GM21528 (cell line): ENCODE measurements at regions not wholly inside any gene's neighbourhood (a gene's known extent, or its start where the extent isn't known, plus 50 kb on each side); places are given as distances from the start of the nearest gene placed in this dataset.
"Not testable (repeated sequence)": the region's sequence is repeated elsewhere in the genome, so short reads cannot be mapped to it uniquely, and the experiment has no call there.

Experiments
- ATAC-seq: cut with Tn5 transposase; IDR thresholded peaks from one replicate; pipeline ENCODE4 v1.9.1; 2021; ENCODE audit warnings: mild to moderate bottlenecking, moderate library complexity; ENCODE audit not compliant: unreplicated experiment, low FRiP score

DNA sequence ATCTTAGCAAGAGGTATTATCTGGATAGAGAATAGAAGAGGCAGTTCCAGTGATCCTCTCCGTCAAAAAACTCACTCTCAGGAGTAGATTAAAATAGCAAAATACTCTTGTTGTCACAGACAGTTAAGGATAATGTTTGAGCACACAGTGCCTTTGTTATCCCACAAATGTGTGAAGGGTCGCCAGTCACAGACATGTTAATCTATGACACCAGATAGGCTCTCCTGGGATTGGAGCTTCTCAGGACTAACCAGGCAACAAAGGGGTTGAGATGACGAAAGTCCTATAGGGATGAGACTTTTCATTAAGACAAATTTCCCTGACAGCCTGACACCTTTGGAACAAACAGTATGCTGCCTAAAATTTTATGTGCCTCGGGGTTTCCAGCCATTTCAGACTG, 1947.1 kb downstream of the OLFM4 start:
- no peak for ATAC-seq

DNA sequence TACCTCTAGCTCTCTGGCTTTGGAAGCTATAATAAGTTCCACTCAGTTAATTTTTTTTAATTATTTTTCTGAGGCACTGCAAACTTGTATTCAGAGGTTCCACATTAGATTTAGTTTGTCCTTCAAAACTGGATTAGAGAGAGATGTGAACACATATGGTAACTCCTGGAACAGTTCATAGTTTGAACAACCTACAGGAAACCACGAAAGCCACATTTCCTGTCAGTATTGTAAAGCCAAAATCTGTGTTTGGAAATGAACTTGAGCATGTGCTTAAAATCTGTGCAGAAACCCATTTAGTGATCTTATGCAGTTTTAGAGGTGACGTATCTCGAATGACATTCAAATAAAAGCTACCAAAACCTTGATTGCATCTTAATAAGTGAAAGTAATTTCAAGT, 1952.0 kb downstream of the OLFM4 start:
- ATAC-seq = no peak

DNA sequence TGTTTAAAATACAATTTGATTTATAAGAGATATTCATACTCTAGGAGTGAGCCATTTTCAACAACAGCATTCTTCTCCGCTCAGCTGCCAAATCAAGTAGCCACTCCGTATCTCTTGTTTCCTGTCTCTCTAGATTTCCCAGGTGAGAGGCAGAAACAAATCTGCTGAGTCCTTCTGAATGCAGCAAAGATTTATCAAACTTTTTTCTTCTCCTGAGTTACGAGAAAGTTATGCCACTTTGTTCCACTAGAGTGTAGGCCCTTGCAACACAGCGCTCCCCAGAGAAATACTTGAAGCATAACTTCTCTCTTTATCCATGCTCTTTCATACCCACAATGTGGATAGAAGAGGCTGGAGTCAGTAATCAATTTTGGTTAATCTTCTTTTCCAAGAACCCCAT, 1960.8 kb downstream of the OLFM4 start:
- ATAC-seq = no peak

DNA sequence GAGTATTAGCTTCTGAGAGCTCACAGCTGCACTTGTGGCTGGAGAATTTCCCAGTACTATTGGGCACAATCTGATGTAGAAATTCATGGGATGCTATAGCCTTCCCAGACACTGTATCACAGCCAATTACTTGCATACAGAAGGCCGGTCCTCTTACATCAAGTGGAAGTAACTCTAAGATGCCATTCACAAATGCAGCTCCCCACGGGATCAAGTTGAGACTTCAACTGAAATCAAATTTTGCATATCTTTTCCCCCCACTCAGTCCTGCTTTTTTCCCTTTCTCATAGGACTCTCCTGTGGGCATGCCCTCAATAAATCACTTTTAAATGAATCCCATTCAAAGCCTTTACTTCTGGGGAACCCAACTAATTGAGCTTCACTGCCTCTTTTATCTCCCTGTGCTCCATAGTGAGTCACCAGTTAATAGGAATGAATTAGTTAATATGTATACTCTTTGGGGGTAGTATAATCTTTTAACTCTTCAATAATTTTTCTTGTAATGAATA, 1970.8 kb downstream of the OLFM4 start:
- ATAC-seq = no peak

DNA sequence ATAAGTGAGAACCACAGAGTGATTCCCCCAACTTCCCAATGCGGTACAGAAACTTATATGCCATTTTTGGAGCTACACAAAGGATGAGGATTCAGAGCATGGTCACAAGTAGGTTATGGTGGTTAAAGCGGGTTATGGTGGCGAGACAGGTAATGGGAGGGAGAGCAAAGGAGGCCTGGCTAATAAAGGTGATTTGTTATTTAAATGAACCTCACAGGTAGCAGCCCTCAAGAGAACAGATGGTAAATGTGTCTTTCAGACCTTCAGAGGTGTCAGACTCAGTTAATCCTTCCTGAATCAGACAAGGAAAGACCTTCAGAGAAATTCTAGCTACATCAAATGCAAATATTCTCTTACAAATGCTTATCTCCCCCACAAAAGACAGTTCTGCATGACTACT, 1971.4 kb downstream of the OLFM4 start:
- no peak for ATAC-seq

DNA sequence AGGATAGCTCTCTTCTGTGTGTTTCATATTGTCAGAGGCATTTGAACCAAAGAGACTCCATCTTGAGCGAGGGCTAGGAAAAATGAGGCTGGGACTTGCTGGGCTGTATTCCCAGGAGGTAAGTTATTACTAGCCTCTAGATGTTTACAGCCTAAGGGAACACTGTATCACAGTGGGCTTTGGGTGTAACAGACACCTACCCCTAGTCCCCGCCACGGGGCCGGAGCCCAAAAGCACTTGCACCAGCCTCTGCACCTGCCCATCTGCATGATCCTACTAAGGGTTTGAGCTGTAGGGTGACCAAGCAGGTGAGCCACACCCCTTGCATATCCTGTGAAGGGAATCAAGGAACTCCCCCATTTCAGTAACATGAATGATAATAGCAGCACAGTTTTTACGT, 1972.2 kb downstream of the OLFM4 start:
- no peak for ATAC-seq

DNA sequence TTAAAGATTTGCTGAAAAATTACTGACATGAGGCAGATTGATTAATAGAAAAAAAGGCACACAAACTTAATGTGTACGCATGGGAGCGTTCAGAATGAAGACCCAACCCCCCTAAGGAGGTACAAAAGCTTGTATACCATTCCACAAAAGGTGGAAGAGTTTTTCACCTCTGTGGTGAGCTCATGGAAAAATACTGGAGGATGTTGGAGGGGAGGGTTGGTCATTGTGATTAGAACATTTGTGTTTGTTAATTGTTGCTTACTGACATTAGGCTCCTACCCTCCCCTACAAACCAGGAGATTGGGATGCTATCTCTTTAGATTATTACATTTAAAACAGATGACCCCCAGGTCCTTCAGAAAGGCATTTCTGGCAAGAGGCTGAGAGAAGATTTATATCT, 1973.3 kb downstream of the OLFM4 start:
- no peak for ATAC-seq

DNA sequence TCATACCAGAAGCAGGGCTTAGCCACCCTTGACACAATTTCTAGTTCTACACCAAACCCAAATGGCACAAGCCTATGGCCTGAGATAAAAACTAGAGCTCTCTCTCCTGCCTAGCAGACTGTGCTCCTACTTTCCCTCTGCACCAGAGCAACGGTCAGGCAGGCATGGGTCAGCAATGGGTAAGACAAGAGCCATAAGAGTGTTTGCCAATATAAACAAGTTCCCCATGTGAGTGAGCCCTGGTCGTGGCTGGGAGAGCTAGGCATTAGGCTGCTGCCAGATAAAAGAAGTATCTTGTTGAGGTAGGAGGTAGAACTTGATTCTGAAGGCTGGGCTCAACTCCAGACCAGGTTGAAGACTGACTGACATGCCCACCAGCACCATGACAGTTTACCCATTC, 1979.1 kb downstream of the OLFM4 start:
- no peak for ATAC-seq

DNA sequence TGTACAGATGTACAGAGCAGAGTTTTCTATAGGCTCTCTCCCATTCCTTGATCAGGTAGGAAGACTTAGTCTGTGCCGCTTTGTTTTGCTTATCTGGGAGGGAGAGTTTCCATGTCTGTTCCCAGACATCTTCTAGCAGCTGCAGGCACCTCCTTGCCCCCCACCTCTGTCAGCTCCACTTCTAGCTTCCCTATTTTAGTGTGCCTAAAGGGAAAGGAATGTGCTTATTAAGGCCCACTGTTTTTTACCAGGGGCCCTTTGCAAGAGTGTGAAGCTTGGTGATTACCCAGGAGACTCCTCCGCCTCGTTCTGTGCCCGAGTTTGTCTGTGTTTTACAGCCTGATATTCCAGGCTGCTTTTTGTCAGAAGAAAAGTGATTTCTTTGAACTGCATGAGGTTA, 1984.4 kb downstream of the OLFM4 start:
- no peak for ATAC-seq

DNA sequence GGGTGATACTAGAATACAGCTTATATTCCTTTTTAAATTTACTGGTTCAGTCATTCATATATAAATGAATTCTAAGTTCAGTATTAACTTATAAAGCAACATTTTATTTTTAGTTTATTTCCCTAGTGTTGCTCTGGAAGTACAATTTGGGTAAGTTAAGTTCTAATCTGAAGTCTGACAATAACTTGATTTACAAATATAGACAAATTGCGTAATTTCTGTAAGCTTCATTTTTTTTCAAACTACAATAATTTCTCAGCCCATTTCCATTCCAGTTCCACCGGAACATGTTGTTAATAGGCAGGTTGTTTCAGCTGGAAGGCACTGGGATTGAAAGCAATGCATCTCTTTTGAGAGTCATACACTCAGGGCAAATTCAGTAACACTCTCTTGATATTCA, 2000.7 kb downstream of the OLFM4 start:
- ATAC-seq = no peak

DNA sequence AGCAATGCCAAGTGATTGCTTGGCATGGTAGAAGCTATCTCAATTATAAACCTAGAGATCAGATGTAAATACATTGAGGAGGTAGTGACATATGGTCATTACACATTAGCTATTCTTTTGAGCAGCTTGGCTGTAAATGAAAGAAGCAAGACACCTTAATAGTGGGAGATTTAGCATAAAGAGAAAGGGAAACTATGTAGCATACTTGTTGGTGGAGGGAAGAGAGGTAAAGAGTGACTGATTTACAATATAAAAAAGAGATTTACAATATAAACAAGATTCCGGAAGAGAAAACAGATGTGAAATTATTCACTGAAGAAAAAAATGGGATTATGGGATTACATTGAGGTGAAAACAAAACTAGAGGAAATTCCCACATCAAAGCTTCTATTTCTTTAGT, 2009.6 kb downstream of the OLFM4 start:
- ATAC-seq = no peak

DNA sequence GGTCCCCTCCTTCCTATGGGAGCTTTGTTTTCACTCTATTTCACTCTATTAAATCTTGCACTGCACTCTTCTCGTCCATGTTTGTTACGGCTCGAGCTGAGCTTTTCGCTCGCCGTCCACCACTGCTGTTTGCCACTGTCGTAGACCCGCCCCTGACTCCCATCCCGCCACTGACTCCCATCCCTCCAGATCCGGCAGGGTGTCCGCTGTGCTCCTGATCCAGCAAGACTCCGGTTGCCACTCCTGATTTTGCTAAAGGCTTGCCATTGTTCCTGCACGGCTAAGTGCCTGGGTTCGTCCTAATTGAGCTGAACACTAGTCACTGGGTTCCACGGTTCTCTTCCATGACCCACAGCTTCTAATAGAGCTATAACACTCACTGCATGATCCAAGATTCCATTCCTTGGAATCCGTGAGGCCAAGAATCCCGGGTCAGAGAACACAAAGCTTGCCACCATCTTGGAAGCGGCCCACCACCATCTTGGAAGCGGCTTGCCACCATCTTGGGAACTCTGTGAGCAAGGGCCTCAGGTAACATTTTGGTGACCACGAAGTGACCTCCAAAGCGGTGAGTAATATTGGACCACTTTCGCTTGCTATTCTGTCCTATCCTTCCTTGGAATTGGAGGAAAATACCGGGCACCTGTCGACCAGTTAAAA, 2025.4 kb downstream of the OLFM4 start:
- not testable (repeated sequence) for ATAC-seq

DNA sequence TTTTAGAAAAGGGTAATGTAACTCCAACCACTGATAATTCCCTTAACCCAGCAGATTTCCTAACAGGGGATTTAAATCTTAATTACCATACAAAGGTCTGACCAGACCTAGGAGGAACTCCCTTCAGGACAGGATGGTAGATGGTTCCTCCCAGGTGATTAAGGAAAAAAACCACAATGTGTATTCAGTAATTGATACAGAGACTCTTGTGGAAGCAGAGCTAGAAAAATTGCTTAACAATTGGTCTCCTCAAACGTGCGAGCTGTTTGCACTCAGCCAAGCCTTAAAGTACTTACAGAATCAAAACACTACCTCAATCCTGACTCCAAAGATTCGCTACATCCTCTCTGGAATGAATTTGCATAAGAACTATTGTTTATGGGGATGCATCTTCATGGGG, 2027.1 kb downstream of the OLFM4 start:
- ATAC-seq = not testable (repeated sequence)

DNA sequence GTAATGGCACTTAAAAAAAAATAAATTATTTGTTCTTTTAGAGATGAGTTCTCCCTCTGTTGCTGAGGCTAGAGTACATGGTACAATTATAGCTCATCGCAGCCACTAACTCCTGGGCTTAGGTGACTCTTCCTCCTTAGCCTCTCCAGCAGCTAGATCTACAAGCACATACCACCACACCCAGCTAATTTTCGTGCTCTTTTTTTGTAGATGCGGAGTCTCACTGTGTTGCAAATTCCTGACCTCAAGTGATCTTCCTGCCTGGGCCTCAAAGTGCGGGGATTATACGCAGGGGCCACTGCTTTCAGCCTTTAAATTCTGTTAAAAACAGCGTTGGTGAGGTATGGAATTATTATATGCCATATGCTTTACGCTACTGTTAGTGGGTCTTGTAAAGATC, 2034.0 kb downstream of the OLFM4 start:
- no peak for ATAC-seq

DNA sequence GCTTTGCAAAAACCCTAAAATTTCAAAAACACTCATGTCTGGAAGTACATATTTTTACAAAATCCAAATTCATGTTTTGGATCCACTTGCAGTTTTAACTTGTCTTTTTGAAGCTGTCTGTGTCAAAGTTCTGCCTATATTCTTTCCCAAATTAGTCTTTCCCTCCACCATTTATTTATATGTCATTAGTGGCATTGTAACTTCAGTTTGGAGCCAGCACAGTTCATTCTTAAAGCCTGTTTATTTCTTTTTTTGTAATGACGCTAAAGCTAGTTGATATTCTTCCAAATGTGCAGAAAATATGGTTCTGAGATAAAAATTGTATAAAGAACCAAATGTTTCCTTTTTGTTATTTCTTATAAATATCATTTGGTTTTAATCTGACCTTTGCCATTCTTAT, 2039.3 kb downstream of the OLFM4 start:
- ATAC-seq = no peak

DNA sequence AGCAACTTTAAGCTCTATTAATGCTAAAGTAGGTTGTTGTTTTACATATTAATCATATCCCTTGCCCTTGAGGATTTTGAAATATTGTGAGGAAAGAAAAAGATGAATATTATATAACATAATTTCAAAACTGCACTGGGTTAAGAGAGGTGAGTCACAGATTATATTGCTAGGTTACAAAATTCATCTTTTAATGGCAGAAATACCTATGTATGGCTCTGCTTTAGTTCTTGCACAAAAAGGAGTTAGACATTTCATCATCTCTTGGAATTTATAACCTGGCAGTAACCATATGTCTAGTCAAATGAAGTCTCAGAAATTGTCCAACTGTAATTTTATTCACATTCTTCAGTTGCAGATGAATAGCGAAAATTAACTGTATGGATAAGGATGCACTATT, 2041.1 kb downstream of the OLFM4 start:
- no peak for ATAC-seq

DNA sequence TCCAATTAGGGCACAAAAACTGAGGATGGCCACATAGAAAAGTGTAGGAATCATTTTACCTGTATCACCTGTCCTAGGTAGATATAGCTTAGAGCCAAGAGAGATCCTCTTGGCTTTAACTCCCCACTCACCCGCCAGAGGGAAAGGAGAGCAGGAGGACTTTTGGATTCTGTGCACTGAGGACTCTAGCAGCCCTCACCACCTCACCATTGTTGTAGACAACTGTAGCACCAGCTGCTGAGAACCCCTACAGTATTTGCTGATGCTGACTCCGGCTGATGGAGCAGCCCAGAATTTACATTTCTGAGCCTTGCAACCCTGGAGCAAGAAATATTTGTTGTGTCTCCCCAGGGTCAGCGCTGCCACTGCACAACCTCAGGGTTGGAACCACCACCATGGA, 2044.4 kb downstream of the OLFM4 start:
- ATAC-seq = no peak

DNA sequence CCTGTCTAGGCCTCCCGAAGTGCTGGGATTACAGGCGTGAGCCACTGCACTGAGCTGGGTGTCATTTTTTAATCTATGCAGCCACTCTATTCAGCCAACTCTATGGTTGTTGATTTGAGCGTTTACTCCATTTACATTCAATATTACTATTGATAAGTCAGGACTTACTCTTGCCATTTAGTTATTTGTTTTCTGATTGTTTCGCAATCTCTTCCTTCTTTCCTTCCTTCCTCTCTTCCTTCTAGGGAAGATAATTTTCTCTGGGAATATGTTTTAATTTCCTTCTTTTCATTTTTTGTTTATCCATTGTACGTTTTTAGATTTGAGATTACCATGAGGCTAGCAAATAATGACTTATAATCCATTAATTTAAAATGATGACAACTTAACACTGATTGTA, 2056.0 kb downstream of the OLFM4 start:
- ATAC-seq = no peak

DNA sequence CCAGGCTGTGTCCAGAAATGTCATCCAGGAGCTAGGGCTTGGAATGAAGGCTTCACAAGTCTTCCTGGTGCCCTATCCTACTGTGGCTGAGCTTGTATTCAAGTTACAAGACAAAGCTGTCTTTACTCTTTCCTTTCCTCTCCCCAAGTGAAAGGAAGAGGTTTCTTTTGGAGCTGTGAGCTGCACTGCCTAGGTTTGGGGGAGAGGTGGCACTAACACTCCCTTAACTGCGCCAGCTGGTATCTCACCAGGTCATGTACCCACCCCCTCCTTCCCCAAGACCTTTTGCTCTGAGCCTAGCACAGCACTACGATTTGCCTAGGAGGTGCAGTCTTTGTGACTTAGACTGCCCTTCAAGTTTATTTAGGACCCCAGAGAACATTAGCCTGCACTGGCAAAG, 2053.6 kb upstream of the PRR20A start:
- no peak for ATAC-seq

DNA sequence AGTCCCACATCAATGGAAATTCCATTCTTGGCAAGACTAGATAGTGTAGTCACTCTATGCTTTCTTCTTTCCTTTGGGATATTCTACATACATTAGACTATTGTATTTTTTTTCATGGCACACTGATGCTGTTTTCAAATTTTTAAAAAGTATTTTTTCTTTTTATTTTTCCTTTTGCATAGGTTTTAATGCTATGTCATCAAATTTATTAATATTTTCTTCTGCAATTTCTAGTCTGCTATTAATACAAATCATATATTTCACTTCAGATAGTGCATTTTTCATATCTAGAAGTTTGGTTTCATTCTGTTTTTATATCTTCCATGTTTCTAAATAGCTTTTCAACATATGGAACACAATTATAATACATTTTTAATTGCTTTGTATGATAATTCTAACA, 2050.1 kb upstream of the PRR20A start:
- no peak for ATAC-seq

DNA sequence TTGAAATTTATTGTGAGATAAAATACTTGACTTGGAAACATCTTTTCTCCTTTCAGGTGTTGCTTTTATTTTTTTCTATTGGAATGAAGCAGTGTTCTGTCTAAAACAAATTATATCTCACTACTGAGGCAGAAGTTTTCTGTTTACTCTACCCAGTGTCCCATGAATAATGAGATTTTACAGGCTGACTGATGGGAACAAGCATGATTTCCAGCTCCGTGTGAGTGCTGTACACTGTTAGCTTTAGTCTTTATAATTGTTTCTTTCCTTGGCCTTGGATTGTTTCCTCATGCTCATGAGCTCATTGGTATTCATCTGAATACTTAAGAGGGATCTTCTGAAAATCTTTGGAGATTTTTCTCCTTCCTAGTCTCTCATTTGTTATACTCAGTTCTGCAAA, 2049.5 kb upstream of the PRR20A start:
- ATAC-seq = no peak

DNA sequence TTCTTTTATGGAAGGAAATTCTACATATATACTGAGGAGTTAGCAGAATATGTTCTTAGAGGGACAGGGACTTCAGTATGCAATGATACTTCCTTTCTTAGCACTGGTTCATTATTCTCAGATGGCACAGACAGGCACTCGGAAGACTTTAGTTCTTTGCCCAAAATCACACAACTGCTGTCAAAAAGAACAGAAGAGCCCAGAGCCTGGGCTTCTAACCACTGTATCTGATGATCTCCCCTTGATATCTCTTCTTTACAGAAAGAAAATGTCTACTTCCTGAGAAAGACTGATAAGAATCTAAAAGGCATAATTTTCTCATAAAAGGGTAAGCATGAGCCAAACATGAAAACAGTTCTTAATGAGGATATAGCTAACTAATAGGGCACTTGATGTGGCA, 2034.2 kb upstream of the PRR20A start:
- no peak for ATAC-seq

DNA sequence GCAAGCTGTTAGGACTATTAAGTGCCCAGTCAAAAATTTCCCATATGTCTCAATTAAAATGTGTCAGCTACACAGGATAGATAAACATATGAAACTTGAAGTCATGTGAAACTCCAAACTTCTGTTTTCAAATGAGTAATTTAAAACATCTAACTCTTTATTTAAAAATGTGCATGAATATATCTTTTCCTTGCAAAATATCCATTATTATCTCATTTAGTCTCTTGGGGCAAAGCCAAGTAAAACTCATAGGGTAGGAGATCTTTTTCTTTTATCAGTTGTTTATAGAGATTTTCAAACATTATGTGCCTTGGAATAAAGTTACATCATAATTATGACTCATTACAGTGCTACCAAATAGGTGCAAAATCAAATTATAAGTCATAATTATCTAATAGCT, 2020.1 kb upstream of the PRR20A start:
- ATAC-seq = no peak
